ENCODE measurements at regions not wholly inside any gene's neighbourhood (a gene's known extent, or its start where the extent isn't known, plus 50 kb on each side); places are given as distances from the start of the nearest gene placed in this dataset.

DNA sequence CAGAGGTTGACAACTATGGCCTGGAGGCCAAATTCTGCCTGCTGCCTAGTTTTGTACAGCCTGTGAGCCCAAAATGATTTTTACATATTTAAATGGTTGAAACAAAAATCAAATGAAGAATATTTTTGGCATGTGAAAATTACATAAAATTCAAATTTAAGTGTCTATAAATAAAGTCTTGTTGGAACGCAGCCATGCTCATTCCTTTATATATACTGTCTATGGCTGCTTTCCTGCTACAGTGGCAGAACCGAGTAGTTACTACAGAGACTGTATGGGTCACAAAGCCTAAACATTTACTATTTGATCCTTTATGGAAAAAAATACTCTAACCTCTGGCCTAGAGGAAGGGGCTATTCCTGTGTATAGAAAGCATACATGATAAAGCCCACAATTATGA lies 290.4 kb downstream of the GLUD2 start:
- TF ChIP-seq, protein P1, sequence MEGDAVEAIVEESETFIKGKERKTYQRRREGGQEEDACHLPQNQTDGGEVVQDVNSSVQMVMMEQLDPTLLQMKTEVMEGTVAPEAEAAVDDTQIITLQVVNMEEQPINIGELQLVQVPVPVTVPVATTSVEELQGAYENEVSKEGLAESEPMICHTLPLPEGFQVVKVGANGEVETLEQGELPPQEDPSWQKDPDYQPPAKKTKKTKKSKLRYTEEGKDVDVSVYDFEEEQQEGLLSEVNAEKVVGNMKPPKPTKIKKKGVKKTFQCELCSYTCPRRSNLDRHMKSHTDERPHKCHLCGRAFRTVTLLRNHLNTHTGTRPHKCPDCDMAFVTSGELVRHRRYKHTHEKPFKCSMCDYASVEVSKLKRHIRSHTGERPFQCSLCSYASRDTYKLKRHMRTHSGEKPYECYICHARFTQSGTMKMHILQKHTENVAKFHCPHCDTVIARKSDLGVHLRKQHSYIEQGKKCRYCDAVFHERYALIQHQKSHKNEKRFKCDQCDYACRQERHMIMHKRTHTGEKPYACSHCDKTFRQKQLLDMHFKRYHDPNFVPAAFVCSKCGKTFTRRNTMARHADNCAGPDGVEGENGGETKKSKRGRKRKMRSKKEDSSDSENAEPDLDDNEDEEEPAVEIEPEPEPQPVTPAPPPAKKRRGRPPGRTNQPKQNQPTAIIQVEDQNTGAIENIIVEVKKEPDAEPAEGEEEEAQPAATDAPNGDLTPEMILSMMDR (IDR thresholded peaks at IDR 0.05), result no peak
- no peak for TF ChIP-seq EZH2 (IDR thresholded peaks at IDR 0.05; ENCODE audit: borderline replicate concordance, insufficient read depth, low read depth, low read length, poor library complexity, severe bottlenecking)

All from B cell (primary cell).